KMS-11 (cell line): ENCODE measurements at regions not wholly inside any gene's neighbourhood (a gene's known extent, or its start where the extent isn't known, plus 50 kb on each side); places are given as distances from the start of the nearest gene placed in this dataset.

Experiments
- H2AFZ ChIP-seq: fragments of 200-600 bp; sonication (generic); 2 replicates; pipeline ENCODE4 v1.6.1; 2016; ENCODE audit warnings: antibody characterized with exemption, mixed run types, low read depth
- H3K27ac ChIP-seq: fragments of 200-600 bp; sonication (generic); 2 replicates; pipeline ENCODE4 v1.6.1; 2016; ENCODE audit warnings: mild to moderate bottlenecking, mixed run types
- H3K27me3 ChIP-seq: fragments of 200-600 bp; sonication (generic); 2 replicates; pipeline ENCODE4 v1.6.1; 2017; ENCODE audit warnings: mild to moderate bottlenecking, low read depth, mixed run types, moderate library complexity; ENCODE audit not compliant: insufficient read depth
- H3K36me3 ChIP-seq: fragments of 200-600 bp; sonication (generic); 2 replicates; pipeline ENCODE4 v1.6.1; 2017; ENCODE audit warnings: mild to moderate bottlenecking, mixed run types; ENCODE audit not compliant: insufficient read depth
- H3K4me1 ChIP-seq: fragments of 200-600 bp; sonication (generic); 2 replicates; pipeline ENCODE4 v1.6.1; 2016; ENCODE audit warnings: mild to moderate bottlenecking, low read depth, mixed run types; ENCODE audit not compliant: poor library complexity, severe bottlenecking
- H3K4me2 ChIP-seq: fragments of 200-600 bp; sonication (generic); 2 replicates; pipeline ENCODE4 v1.7.0; 2016; ENCODE audit warnings: mild to moderate bottlenecking, mixed run types
- H3K4me3 ChIP-seq: fragments of 200-600 bp; sonication (generic); IDR thresholded peaks from 2 replicates; pipeline ENCODE4 v1.6.1; 2017; ENCODE audit warnings: low read depth, low read length, mixed read lengths; ENCODE audit not compliant: insufficient read depth
- H3K79me2 ChIP-seq: fragments of 200-600 bp; sonication (generic); 2 replicates; pipeline ENCODE4 v1.6.1; 2016; ENCODE audit warnings: low read depth, mixed run types; ENCODE audit not compliant: insufficient read depth
- H3K9ac ChIP-seq: fragments of 200-600 bp; sonication (generic); 2 replicates; pipeline ENCODE4 v1.6.1; 2016; ENCODE audit warnings: mild to moderate bottlenecking, mixed run types
- H4K20me1 ChIP-seq: fragments of 200-600 bp; sonication (generic); 2 replicates; pipeline ENCODE4 v1.6.1; 2016; ENCODE audit warnings: mild to moderate bottlenecking, mixed run types; ENCODE audit not compliant: insufficient read depth
- TF ChIP-seq, protein P1 (sequence below): fragments of 200-600 bp; sonication (generic); conservative IDR thresholded peaks from 2 replicates; pipeline ENCODE4 v1.6.1; 2017; ENCODE audit warnings: low read depth, mild to moderate bottlenecking, antibody characterized with exemption, low read length, moderate library complexity, mixed read lengths

GRCh38 chr3:5298453-5298852 is 110.9 kb downstream of the EDEM1 start:
- Histone ChIP-seq H3K4me1 (no peaks in the 10 kb centered on the region), H3K4me2 (no peak overlapping the region), H2AFZ (no peak overlapping the region), H3K79me2 (no peaks in the 10 kb centered on the region), H4K20me1 (no peaks in the 10 kb centered on the region), H3K27ac (no peak overlapping the region), H3K9ac (no peak overlapping the region), H3K4me3 (no peak overlapping the region), H3K36me3 (no peaks in the 10 kb centered on the region), H3K27me3 (no peaks in the 10 kb centered on the region)
- TF ChIP-seq, protein P1, sequence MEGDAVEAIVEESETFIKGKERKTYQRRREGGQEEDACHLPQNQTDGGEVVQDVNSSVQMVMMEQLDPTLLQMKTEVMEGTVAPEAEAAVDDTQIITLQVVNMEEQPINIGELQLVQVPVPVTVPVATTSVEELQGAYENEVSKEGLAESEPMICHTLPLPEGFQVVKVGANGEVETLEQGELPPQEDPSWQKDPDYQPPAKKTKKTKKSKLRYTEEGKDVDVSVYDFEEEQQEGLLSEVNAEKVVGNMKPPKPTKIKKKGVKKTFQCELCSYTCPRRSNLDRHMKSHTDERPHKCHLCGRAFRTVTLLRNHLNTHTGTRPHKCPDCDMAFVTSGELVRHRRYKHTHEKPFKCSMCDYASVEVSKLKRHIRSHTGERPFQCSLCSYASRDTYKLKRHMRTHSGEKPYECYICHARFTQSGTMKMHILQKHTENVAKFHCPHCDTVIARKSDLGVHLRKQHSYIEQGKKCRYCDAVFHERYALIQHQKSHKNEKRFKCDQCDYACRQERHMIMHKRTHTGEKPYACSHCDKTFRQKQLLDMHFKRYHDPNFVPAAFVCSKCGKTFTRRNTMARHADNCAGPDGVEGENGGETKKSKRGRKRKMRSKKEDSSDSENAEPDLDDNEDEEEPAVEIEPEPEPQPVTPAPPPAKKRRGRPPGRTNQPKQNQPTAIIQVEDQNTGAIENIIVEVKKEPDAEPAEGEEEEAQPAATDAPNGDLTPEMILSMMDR = no peak

DNA sequence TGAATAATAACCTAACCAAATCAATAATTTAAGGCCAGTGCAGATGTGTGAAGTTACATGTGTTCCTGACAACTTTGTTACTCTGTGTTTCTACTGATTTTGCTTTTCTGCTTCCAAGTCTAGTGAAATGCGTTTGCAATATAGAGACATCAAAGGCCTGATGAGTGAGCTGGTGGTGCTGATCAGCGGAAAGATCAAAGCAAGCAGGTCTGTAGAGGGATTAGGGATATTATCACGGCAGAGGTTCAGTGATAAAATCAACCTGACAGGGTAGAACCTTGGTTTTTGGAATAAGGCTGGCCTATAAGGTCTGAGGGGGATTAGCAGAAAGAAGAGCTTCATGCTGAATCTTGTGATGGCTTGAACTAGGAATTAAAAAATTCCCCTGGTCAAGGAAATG is 111.7 kb downstream of the EDEM1 start:
- no peak overlapping the region for H3K4me2 ChIP-seq
- H4K20me1 ChIP-seq = no peaks in the 10 kb centered on the region
- H3K9ac ChIP-seq = no peak overlapping the region
- H3K4me3 ChIP-seq = no peak overlapping the region
- no peaks in the 10 kb centered on the region for H3K27me3 ChIP-seq
- no peaks in the 10 kb centered on the region for H3K36me3 ChIP-seq
- TF ChIP-seq, protein P1 = no peak
- no peak overlapping the region for H3K27ac ChIP-seq
- no peaks in the 10 kb centered on the region for H3K79me2 ChIP-seq
- H3K4me1 ChIP-seq = no peaks in the 10 kb centered on the region
- no peak overlapping the region for H2AFZ ChIP-seq

GRCh38 chr3:5300638-5301037 is 113.1 kb downstream of the EDEM1 start:
- Histone ChIP-seq H3K79me2 (no peaks in the 10 kb centered on the region), H3K4me3 (no peak overlapping the region), H3K27ac (no peak overlapping the region), H3K27me3 (no peaks in the 10 kb centered on the region), H2AFZ (no peak overlapping the region), H3K9ac (no peak overlapping the region), H3K4me1 (no peaks in the 10 kb centered on the region), H3K36me3 (no peaks in the 10 kb centered on the region), H4K20me1 (no peaks in the 10 kb centered on the region), H3K4me2 (no peak overlapping the region)
- TF ChIP-seq, protein P1 = no peak

GRCh38 chr3:5301651-5302297 is 114.3 kb downstream of the EDEM1 start:
- Histone ChIP-seq H3K4me1 (no peaks in the 10 kb centered on the region), H3K9ac (no peak overlapping the region), H2AFZ (no peak overlapping the region), H3K27ac (no peak overlapping the region), H3K27me3 (no peaks in the 10 kb centered on the region), H3K36me3 (no peaks in the 10 kb centered on the region), H4K20me1 (no peaks in the 10 kb centered on the region), H3K4me2 (no peak overlapping the region), H3K4me3 (no peak overlapping the region), H3K79me2 (no peaks in the 10 kb centered on the region)
- TF ChIP-seq, protein P1 = no peak
